Neural progenitor cell (in vitro differentiated cells): ENCODE measurements at regions not wholly inside any gene's neighbourhood (a gene's known extent, or its start where the extent isn't known, plus 50 kb on each side); places are given as distances from the start of the nearest gene placed in this dataset.

Source experiments
- DNase-seq: peaks from one replicate; pipeline ENCODE4 v3.0.0-alpha.2; 2016; ENCODE audit warnings: low spot score
- H2AFZ ChIP-seq: fragments of 200-600 bp; sonication (generic); replicated peaks from 2 replicates; pipeline ENCODE4 v1.6.1; 2016; ENCODE audit warnings: antibody characterized with exemption
- H3F3A ChIP-seq: fragments of 200-600 bp; sonication (generic); 2 replicates; pipeline ENCODE4 v1.6.1; 2016; ENCODE audit warnings: antibody characterized with exemption, low read depth
- H3K27ac ChIP-seq: fragments of 200-600 bp; sonication (generic); 2 replicates; pipeline ENCODE4 v1.5.1; 2016; ENCODE audit warnings: mild to moderate bottlenecking
- H3K27me3 ChIP-seq: fragments of 200-600 bp; sonication (generic); 2 replicates; pipeline ENCODE4 v1.6.1; 2016; ENCODE audit warnings: mild to moderate bottlenecking, moderate library complexity
- H3K36me3 ChIP-seq: fragments of 200-600 bp; sonication (generic); 2 replicates; pipeline ENCODE4 v1.5.1; 2016
- H3K4me1 ChIP-seq: fragments of 200-600 bp; sonication (generic); 2 replicates; pipeline ENCODE4 v1.6.1; 2016; ENCODE audit warnings: mixed run types
- H3K4me2 ChIP-seq: fragments of 200-600 bp; sonication (generic); 2 replicates; pipeline ENCODE4 v1.6.1; 2016
- H3K4me3 ChIP-seq: fragments of 200-600 bp; sonication (generic); 2 replicates; pipeline ENCODE4 v1.5.1; 2016
- H3K79me2 ChIP-seq: fragments of 200-600 bp; sonication (generic); 2 replicates; pipeline ENCODE4 v1.6.1; 2016; ENCODE audit warnings: low read depth
- H3K9ac ChIP-seq: fragments of 200-600 bp; sonication (generic); 2 replicates; pipeline ENCODE4 v1.6.1; 2016
- H3K9me3 ChIP-seq: fragments of 200-600 bp; sonication (generic); 2 replicates; pipeline ENCODE4 v1.5.1; 2016; ENCODE audit warnings: low read depth
- H4K20me1 ChIP-seq: fragments of 200-600 bp; sonication (generic); 2 replicates; pipeline ENCODE4 v1.6.1; 2016; ENCODE audit warnings: low read depth
- H3K27ac Mint-ChIP-seq: 3 replicates; pipeline ENCODE4 v1.8.0; 2021; ENCODE audit warnings: mixed read lengths
- H3K27me3 Mint-ChIP-seq: 2 replicates; pipeline ENCODE4 v1.8.0; 2022; ENCODE audit warnings: low read depth, mild to moderate bottlenecking, inconsistent platforms, moderate library complexity, mixed read lengths; ENCODE audit not compliant: insufficient read depth
- H3K36me3 Mint-ChIP-seq: 3 replicates; pipeline ENCODE4 v1.8.0; 2021; ENCODE audit warnings: mixed read lengths
- H3K4me1 Mint-ChIP-seq: 3 replicates; pipeline ENCODE4 v1.8.0; 2021; ENCODE audit warnings: mixed read lengths
- H3K4me3 Mint-ChIP-seq: 3 replicates; pipeline ENCODE4 v1.8.0; 2021; ENCODE audit warnings: mild to moderate bottlenecking, moderate library complexity, mixed read lengths
- H3K9me3 Mint-ChIP-seq: 3 replicates; pipeline ENCODE4 v1.8.0; 2020; ENCODE audit warnings: mixed read lengths
- EZH2 ChIP-seq: fragments of 200-600 bp; sonication (generic); IDR thresholded peaks from 2 replicates; pipeline ENCODE4 v1.6.1; 2017; ENCODE audit warnings: antibody characterized with exemption, mild to moderate bottlenecking, moderate library complexity
- EZH2phosphoT487 ChIP-seq: fragments of 200-600 bp; sonication (generic); IDR thresholded peaks from 2 replicates; pipeline ENCODE4 v1.6.1; 2017; ENCODE audit warnings: antibody characterized with exemption
- TF ChIP-seq, protein P1 (sequence below): fragments of 200-600 bp; sonication (generic); IDR thresholded peaks from 2 replicates; pipeline ENCODE4 v1.5.1; 2017; ENCODE audit warnings: antibody characterized with exemption, mild to moderate bottlenecking

DNA sequence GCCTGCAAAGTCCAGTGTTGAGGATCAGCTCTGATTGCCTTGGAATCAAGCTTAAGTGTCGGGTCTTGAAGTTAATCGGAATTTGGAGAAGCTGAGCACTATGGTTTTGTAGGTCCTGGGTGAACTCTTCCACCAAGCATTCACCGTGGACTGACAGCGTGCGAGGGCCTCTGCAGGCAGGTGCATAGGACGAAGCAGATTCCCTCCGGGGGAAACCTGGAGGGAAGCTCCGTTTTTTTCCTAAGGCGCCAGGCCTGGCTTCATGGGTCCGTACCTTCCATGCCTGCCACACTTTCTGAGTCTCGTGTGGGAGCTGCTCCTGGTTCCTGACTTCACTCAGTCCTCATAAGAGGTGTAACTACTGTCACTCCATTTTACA lies 170.1 kb downstream of the CRYBB2 start:
- Mint-ChIP-seq H3K36me3 (no peaks in the 10 kb centered on the region), H3K4me1 (peaks cover 33% of the 10 kb centered on the region), H3K27ac (no peak overlapping the region), H3K27me3 (peaks cover 6% of the 10 kb centered on the region), H3K9me3 (no peaks in the 10 kb centered on the region), H3K4me3 (no peak overlapping the region)
- no peak overlapping the region for H3K27ac ChIP-seq
- H3K27me3 ChIP-seq: no peaks in the 10 kb centered on the region
- no peak overlapping the region for H2AFZ ChIP-seq
- TF ChIP-seq, protein P1, sequence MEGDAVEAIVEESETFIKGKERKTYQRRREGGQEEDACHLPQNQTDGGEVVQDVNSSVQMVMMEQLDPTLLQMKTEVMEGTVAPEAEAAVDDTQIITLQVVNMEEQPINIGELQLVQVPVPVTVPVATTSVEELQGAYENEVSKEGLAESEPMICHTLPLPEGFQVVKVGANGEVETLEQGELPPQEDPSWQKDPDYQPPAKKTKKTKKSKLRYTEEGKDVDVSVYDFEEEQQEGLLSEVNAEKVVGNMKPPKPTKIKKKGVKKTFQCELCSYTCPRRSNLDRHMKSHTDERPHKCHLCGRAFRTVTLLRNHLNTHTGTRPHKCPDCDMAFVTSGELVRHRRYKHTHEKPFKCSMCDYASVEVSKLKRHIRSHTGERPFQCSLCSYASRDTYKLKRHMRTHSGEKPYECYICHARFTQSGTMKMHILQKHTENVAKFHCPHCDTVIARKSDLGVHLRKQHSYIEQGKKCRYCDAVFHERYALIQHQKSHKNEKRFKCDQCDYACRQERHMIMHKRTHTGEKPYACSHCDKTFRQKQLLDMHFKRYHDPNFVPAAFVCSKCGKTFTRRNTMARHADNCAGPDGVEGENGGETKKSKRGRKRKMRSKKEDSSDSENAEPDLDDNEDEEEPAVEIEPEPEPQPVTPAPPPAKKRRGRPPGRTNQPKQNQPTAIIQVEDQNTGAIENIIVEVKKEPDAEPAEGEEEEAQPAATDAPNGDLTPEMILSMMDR: no peak
- TF ChIP-seq EZH2phosphoT487 (no peak), EZH2 (no peak)
- DNase-seq: no peak
- no peak overlapping the region for H3K9ac ChIP-seq
- H4K20me1 ChIP-seq: peaks cover 31% of the 10 kb centered on the region
- no peaks in the 10 kb centered on the region for H3K9me3 ChIP-seq
- peaks cover 9% of the 10 kb centered on the region for H3K4me1 ChIP-seq
- H3K4me3 ChIP-seq: no peak overlapping the region
- H3K79me2 ChIP-seq: no peaks in the 10 kb centered on the region
- H3F3A ChIP-seq: no peaks in the 10 kb centered on the region
- H3K36me3 ChIP-seq: no peaks in the 10 kb centered on the region
- H3K4me2 ChIP-seq: no peak overlapping the region

DNA sequence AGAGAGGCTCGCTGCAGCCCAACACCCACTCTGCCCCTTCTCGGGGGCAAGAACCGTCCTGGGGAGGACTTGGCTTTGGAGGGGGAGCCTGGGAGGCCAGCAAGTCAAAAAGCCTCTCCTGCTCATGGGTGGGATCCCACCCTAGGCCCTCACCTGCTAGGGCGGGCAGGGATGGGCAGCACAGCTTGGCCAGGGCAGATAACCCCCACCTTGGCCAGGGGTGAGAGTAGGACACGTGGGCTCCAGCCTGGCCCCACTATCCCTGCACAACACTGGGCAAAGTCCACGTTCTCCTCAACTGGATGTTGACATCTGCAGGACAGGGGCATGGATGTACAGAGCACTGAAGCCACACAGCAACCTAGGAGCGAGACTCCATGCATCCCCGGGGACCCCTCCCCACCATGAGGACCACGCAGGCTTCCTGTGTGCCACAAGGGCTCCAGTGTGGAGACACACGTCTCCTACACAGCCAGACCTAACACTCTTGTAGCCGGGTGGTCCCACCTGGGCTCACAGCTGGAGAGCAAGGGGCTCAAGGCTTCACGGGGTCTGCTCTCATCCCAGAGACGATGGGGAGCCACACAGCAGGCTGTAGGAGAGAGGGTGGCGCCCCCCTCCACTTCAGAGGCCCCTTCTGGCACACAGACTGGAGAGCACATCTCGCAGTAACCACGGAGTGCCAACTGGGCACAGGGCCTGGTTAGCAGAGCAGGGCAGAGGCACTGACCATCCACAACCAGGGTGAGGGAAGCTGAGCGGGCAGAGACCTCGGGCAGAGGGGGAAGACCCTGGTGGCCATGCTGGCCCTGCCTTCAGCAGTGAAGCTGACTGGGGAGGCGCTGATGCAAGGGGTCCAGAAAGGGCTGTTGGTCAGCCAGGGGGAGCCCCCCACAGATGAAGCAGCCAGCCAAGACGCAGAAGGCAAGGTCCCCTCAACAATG lies 171.1 kb downstream of the CRYBB2 start:
- no peaks in the 10 kb centered on the region for H3K9me3 ChIP-seq
- no peak overlapping the region for H3K27ac ChIP-seq
- Mint-ChIP-seq H3K4me3 (no peak overlapping the region), H3K27me3 (peaks cover 6% of the 10 kb centered on the region), H3K9me3 (no peaks in the 10 kb centered on the region), H3K4me1 (peaks cover 33% of the 10 kb centered on the region), H3K27ac (no peak overlapping the region), H3K36me3 (no peaks in the 10 kb centered on the region)
- no peak overlapping the region for H3K4me3 ChIP-seq
- TF ChIP-seq EZH2 (no peak), EZH2phosphoT487 (no peak)
- TF ChIP-seq, protein P1: no peak
- no peaks in the 10 kb centered on the region for H3F3A ChIP-seq
- H2AFZ ChIP-seq: no peak overlapping the region
- H3K27me3 ChIP-seq: no peaks in the 10 kb centered on the region
- no peak overlapping the region for H3K4me2 ChIP-seq
- peaks cover 25% of the 10 kb centered on the region for H4K20me1 ChIP-seq
- no peak overlapping the region for H3K9ac ChIP-seq
- peaks cover 9% of the 10 kb centered on the region for H3K4me1 ChIP-seq
- no peaks in the 10 kb centered on the region for H3K79me2 ChIP-seq
- no peak for DNase-seq
- H3K36me3 ChIP-seq: no peaks in the 10 kb centered on the region

DNA sequence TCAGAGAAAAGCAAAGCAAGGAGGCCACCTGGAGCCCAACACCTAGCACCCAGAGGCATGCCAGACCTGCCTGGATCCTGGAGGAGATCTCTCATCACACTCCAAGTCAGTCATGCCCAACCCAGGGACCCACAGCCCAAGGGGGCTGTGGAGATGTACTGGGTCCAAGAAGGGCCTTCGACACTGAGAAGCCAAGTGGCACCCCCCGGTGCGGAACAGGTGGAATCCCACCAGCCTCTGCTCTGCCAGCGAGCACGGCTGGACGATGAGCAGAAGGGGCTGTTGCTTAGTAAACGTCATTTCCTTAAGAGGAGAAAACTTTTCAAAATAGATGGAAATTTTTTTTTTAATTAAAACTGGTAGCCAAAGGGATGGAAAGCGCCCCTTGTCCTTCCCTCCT lies 171.9 kb upstream of the GRK3 start:
- Histone ChIP-seq H3K79me2 (no peaks in the 10 kb centered on the region), H3K27ac (no peak overlapping the region), H3K27me3 (no peaks in the 10 kb centered on the region), H2AFZ (no peak overlapping the region), H3F3A (no peaks in the 10 kb centered on the region), H3K4me3 (no peak overlapping the region), H4K20me1 (peaks cover 16% of the 10 kb centered on the region), H3K36me3 (no peaks in the 10 kb centered on the region), H3K9ac (no peak overlapping the region), H3K4me1 (peaks cover 6% of the 10 kb centered on the region), H3K9me3 (no peaks in the 10 kb centered on the region), H3K4me2 (no peak overlapping the region)
- no peak for DNase-seq
- Mint-ChIP-seq H3K4me3 (no peak overlapping the region), H3K9me3 (no peaks in the 10 kb centered on the region), H3K27ac (no peak overlapping the region), H3K36me3 (no peaks in the 10 kb centered on the region), H3K27me3 (peaks cover 11% of the 10 kb centered on the region), H3K4me1 (peaks cover 17% of the 10 kb centered on the region)
- no peak for TF ChIP-seq EZH2phosphoT487
- no peak for TF ChIP-seq EZH2
- TF ChIP-seq, protein P1: no peak
